Pancreas (tissue), 10 donors: ENCODE measurements at regions not wholly inside any gene's neighbourhood (a gene's known extent, or its start where the extent isn't known, plus 50 kb on each side); places are given as distances from the start of the nearest gene placed in this dataset.

Experiments
- ATAC-seq, 4 donors: fragments of 200-7000 bp; cut with Tn5 transposase; one replicate each; pipeline versions ENCODE4 v1.8.0 to v1.9.1; 2020; ENCODE audit warnings: mild to moderate bottlenecking in 4 of 4, moderate library complexity in 4 of 4
- DNase-seq, 6 donors: peaks; one replicate each; pipeline ENCODE4 v3.0.0-alpha.2; 2020
- FAIRE-seq: peaks from 2 replicates; lab custom pipeline; 2012; peaks lifted over from hg19 to GRCh38; lab: Jason Lieb, UNC
- H3K27ac ChIP-seq, 4 donors: fragments of 200-600 bp; sonication (generic); 1 replicate in 3 of 4; 2 replicates in 1 of 4; pipeline versions ENCODE4 v1.5.0 to v1.8.0; 2020
- H3K27me3 ChIP-seq, 4 donors: fragments of 200-600 bp; one replicate each; pipeline ENCODE4 v1.8.0; 2021
- H3K36me3 ChIP-seq, 3 donors: fragments of 200-600 bp; sonication (generic) in 1 of 3; one replicate each; pipeline versions ENCODE4 v1.5.0 to v1.8.0; 2020 to 2021
- H3K4me1 ChIP-seq, 3 donors: fragments of 200-600 bp; one replicate each; pipeline ENCODE4 v1.8.0; 2021
- H3K4me3 ChIP-seq, 4 donors: fragments of 200-600 bp; sonication (generic) in 2 of 4; one replicate each; pipeline versions ENCODE4 v1.5.0 to v1.8.0; 2020 to 2021
- H3K9me3 ChIP-seq, 4 donors: fragments of 200-600 bp; one replicate each; pipeline ENCODE4 v1.8.0; 2021
- CTCF ChIP-seq, 4 donors: fragments of 200-600 bp; sonication (generic) in 3 of 4; IDR thresholded peaks; one replicate each; pipeline versions ENCODE4 v1.5.0 to v1.8.0; 2021; ENCODE audit warnings: antibody characterized with exemption in 4 of 4
- WGBS, 2 donors: extraction: QIAGEN DNeasy Blood & Tissue Kit; methylation state at CpG; one replicate each; pipeline ENCODE4 v1.1.7; 2013; 5-methylcytosine and 5-hydroxymethylcytosine counted together
- intact Hi-C, 3 donors: fragments of 100-400 bp; cut with DNase I; formaldehyde crosslinking; loops; one replicate each; pipeline versions ENCODE4 v1.11.1 to v1.14.2; 2022
- donor health status: healthy with polysubstance abuse.
- donor health status: DM: no; HTN: no; CAD: no; lungs with moderate emphysema.
- donor health status: DM: no; HTN: no; CAD: no.
- donor health status: control.
- donor health status: control.
- donor health status: Bipolar disorder and iron deficiency.
- donor health status: DM: yes; HTN: yes; CAD: no.
- donor health status: DM: no; HTN: no; CAD: no.
- donor health status: DM: no; HTN: no; CAD: no.
- donor health status: DM: yes; HTN: yes; CAD: no.

- DNase-seq = no peak
- no peak for FAIRE-seq
- no peak for ATAC-seq
- no peak for TF ChIP-seq CTCF (IDR thresholded peaks at IDR 0.05)
- no peak overlapping the region for H3K27ac ChIP-seq
- no peaks in the 10 kb centered on the region for H3K36me3 ChIP-seq
- no peaks in the 10 kb centered on the region for H3K27me3 ChIP-seq
- intact Hi-C loops = loop anchor here in 1 of 3 donors (10.0 kb wide), 1 partner anchor 185 kb away; no protein-coding TSS in a partner anchor
- H3K4me1 ChIP-seq = no peaks in the 10 kb centered on the region
- WGBS, 2 donors = 65 to 68% methylated on average over 13 of the region's 13 CpGs
- H3K4me3 ChIP-seq = no peak overlapping the region
- no peaks in the 10 kb centered on the region for H3K9me3 ChIP-seq
These were observed 313.4 kb downstream of the BUD13 start for GRCh38 chr11:116459185-116460045.

GRCh38 chr11:116458546-116458945 lies 314.2 kb downstream of the BUD13 start:
- intact Hi-C loops = loop anchor here in 1 of 3 donors (10.0 kb wide), 1 partner anchor 186 kb away; no protein-coding TSS in a partner anchor
- H3K27ac ChIP-seq = no peak overlapping the region
- WGBS, 2 donors = 75 to 77% methylated on average over 4 of the region's 4 CpGs

GRCh38 chr11:116457336-116458007 lies 315.3 kb downstream of the BUD13 start:
- WGBS, 2 donors = 73 to 80% methylated on average over 10 of the region's 10 CpGs
- no peak for ATAC-seq

More at GRCh38 chr11:116458546-116458945, 314.2 kb downstream of the BUD13 start:
- Histone ChIP-seq H3K36me3 (no peaks in the 10 kb centered on the region), H3K9me3 (no peaks in the 10 kb centered on the region), H3K4me1 (no peaks in the 10 kb centered on the region), H3K27me3 (no peaks in the 10 kb centered on the region), H3K4me3 (no peak overlapping the region)
- TF ChIP-seq CTCF (IDR thresholded peaks at IDR 0.05) = no peak
- no peak for ATAC-seq
- FAIRE-seq = no peak
- no peak for DNase-seq

GRCh38 chr11:116454951-116455350 lies 317.8 kb downstream of the BUD13 start:
- Histone ChIP-seq H3K36me3 (no peaks in the 10 kb centered on the region), H3K9me3 (no peaks in the 10 kb centered on the region), H3K4me3 (no peak overlapping the region), H3K4me1 (no peaks in the 10 kb centered on the region), H3K27ac (no peak overlapping the region), H3K27me3 (no peaks in the 10 kb centered on the region)
- FAIRE-seq (no peak), DNase-seq (no peak), ATAC-seq (no peak)
- intact Hi-C loops = loop anchor here in 1 of 3 donors (10.0 kb wide), 1 partner anchor 190 kb away; no protein-coding TSS in a partner anchor
- WGBS, 2 donors = 93 to 100% methylated on average over 1 of the region's 1 CpG
- TF ChIP-seq CTCF (IDR thresholded peaks at IDR 0.05) = no peak

More at GRCh38 chr11:116457336-116458007, 315.3 kb downstream of the BUD13 start:
- DNase-seq (no peak), FAIRE-seq (no peak)
- no peaks in the 10 kb centered on the region for H3K27me3 ChIP-seq
- no peaks in the 10 kb centered on the region for H3K9me3 ChIP-seq
- no peaks in the 10 kb centered on the region for H3K36me3 ChIP-seq
- no peaks in the 10 kb centered on the region for H3K4me1 ChIP-seq
- no peak overlapping the region for H3K27ac ChIP-seq
- intact Hi-C loops = loop anchor here in 1 of 3 donors (10.0 kb wide), 1 partner anchor 187 kb away; no protein-coding TSS in a partner anchor
- H3K4me3 ChIP-seq = no peak overlapping the region
- TF ChIP-seq CTCF (IDR thresholded peaks at IDR 0.05) = no peak
